Osteocyte (in vitro differentiated cells): ENCODE measurements at regions not wholly inside any gene's neighbourhood (a gene's known extent, or its start where the extent isn't known, plus 50 kb on each side); places are given as distances from the start of the nearest gene placed in this dataset.

Source experiments
- DNase-seq: peaks from one replicate; pipeline ENCODE4 v3.0.0; 2021; ENCODE audit warnings: mixed read lengths; ENCODE audit not compliant: unreplicated experiment; ENCODE audit errors: extremely low spot score
- H3K27ac Mint-ChIP-seq: one replicate; pipeline ENCODE4 v1.8.0; 2021; ENCODE audit warnings: mild to moderate bottlenecking, mixed read lengths; ENCODE audit not compliant: unreplicated experiment
- H3K27me3 Mint-ChIP-seq: one replicate; pipeline ENCODE4 v1.8.0; 2021; ENCODE audit warnings: mixed read lengths; ENCODE audit not compliant: unreplicated experiment
- H3K36me3 Mint-ChIP-seq: one replicate; pipeline ENCODE4 v1.8.0; 2021; ENCODE audit warnings: mixed read lengths; ENCODE audit not compliant: unreplicated experiment
- H3K4me1 Mint-ChIP-seq: one replicate; pipeline ENCODE4 v1.8.0; 2021; ENCODE audit warnings: mixed read lengths; ENCODE audit not compliant: unreplicated experiment
- H3K4me3 Mint-ChIP-seq: one replicate; pipeline ENCODE4 v1.8.0; 2021; ENCODE audit warnings: mild to moderate bottlenecking, moderate library complexity, mixed read lengths; ENCODE audit not compliant: unreplicated experiment
- H3K9me3 Mint-ChIP-seq: one replicate; pipeline ENCODE4 v1.8.0; 2021; ENCODE audit warnings: mixed read lengths; ENCODE audit not compliant: unreplicated experiment
- CTCF ChIP-seq: fragments of 200-600 bp; sonication (generic); IDR thresholded peaks from 2 replicates; pipeline ENCODE4 v1.5.0; 2021; ENCODE audit warnings: antibody characterized with exemption, mild to moderate bottlenecking, moderate library complexity

DNA sequence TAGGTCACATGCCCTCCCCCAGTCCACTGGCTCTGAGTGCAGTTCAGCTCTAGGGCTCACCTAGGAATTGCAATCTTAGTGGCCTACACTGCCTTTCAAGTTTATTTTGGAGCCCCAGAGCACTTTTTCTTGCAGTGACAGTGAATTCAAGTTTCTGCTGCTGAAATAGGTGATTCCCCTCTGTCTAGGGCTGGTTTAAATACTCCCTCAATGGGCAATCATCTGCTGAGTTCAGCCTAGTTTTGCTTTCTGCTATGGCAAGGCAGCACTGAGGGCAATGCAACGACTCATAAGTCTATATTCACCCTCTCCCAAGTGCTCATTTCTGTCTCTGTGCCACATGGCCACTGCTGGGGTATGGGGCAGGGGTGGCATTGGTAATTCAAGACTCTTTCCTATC is 472.6 kb upstream of the RGS18 start:
- Mint-ChIP-seq H3K27ac (no peak overlapping the region), H3K36me3 (no peaks in the 10 kb centered on the region), H3K9me3 (peaks cover 2% of the 10 kb centered on the region), H3K4me1 (no peaks in the 10 kb centered on the region), H3K27me3 (no peaks in the 10 kb centered on the region), H3K4me3 (no peak overlapping the region)
- TF ChIP-seq CTCF = no peak
- DNase-seq = no peak

GRCh38 chr1:191687721-191688120 is 470.5 kb upstream of the RGS18 start:
- H3K9me3 Mint-ChIP-seq = peaks cover 9% of the 10 kb centered on the region
- no peaks in the 10 kb centered on the region for H3K27me3 Mint-ChIP-seq
- DNase-seq = no peak
- H3K36me3 Mint-ChIP-seq = no peaks in the 10 kb centered on the region
- no peak overlapping the region for H3K4me3 Mint-ChIP-seq
- no peak for TF ChIP-seq CTCF
- no peaks in the 10 kb centered on the region for H3K4me1 Mint-ChIP-seq
- H3K27ac Mint-ChIP-seq = no peak overlapping the region

DNA sequence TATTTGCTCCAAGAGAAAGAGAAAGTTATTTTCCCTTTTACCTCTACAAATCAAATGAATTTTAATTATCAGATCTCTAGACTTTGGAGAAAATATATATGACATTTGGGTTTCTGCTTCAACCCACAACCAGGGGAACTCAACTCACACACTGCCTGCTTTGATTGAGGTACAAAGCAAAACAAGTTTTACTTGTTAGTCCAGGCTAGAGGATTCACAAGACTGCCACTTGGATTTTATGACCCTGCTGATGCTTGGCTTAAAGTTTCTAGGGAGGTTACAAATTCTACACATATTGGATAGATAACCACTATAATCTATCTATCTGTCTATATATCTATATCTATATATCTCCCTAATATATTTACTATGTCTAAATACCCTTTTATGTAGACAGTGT is 467.3 kb upstream of the RGS18 start:
- no peak for DNase-seq
- TF ChIP-seq CTCF = no peak
- no peak overlapping the region for H3K27ac Mint-ChIP-seq
- peaks cover 3% of the 10 kb centered on the region for H3K4me1 Mint-ChIP-seq
- H3K4me3 Mint-ChIP-seq = no peak overlapping the region
- H3K9me3 Mint-ChIP-seq = peaks cover 25% of the 10 kb centered on the region
- H3K36me3 Mint-ChIP-seq = no peaks in the 10 kb centered on the region
- H3K27me3 Mint-ChIP-seq = no peaks in the 10 kb centered on the region

GRCh38 chr1:191693797-191694196 is 464.5 kb upstream of the RGS18 start:
- TF ChIP-seq CTCF = no peak
- Mint-ChIP-seq H3K4me3 (no peak overlapping the region), H3K27ac (no peak overlapping the region), H3K9me3 (peaks cover 25% of the 10 kb centered on the region), H3K4me1 (peaks cover 3% of the 10 kb centered on the region), H3K36me3 (no peaks in the 10 kb centered on the region), H3K27me3 (no peaks in the 10 kb centered on the region)
- no peak for DNase-seq

- Mint-ChIP-seq H3K4me1 (peaks cover 3% of the 10 kb centered on the region), H3K4me3 (no peak overlapping the region), H3K36me3 (no peaks in the 10 kb centered on the region), H3K27me3 (no peaks in the 10 kb centered on the region), H3K9me3 (peaks cover 22% of the 10 kb centered on the region), H3K27ac (no peak overlapping the region)
- no peak for TF ChIP-seq CTCF
- no peak for DNase-seq
Observed at GRCh38 chr1:191695865-191696264, 462.4 kb upstream of the RGS18 start.
